GM18873 (cell line): ENCODE measurements at regions not wholly inside any gene's neighbourhood (a gene's known extent, or its start where the extent isn't known, plus 50 kb on each side); places are given as distances from the start of the nearest gene placed in this dataset.
"Not testable (repeated sequence)": the region's sequence is repeated elsewhere in the genome, so short reads cannot be mapped to it uniquely, and the experiment has no call there.

Experiments used
- ATAC-seq: cut with Tn5 transposase; IDR thresholded peaks from one replicate; pipeline ENCODE4 v1.9.1; 2021; ENCODE audit warnings: mild to moderate bottlenecking, moderate library complexity, moderate number of reproducible peaks; ENCODE audit not compliant: unreplicated experiment, low FRiP score

DNA sequence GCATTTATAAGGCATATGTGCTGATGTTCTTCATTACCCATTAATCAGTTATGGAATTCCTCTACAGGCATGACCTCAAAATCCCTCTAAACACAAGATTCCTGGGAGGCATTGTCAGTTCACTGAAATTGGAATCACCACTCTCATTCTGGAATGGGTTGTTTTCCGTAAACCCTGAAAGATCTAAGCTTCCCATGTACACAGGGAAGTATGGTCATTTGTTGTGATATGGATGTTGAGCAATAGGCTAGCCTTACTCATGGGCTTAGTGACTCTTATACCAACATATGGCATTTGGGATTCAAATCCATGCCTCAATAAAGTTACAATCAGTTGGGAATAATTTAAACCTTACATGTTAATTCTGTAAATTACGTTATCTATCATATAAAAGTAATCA, 258.0 kb downstream of the XPNPEP1 start:
- no peak for ATAC-seq

- ATAC-seq: no peak
Observed at GRCh38 chr10:109664554-109664953, 258.8 kb downstream of the XPNPEP1 start.

DNA sequence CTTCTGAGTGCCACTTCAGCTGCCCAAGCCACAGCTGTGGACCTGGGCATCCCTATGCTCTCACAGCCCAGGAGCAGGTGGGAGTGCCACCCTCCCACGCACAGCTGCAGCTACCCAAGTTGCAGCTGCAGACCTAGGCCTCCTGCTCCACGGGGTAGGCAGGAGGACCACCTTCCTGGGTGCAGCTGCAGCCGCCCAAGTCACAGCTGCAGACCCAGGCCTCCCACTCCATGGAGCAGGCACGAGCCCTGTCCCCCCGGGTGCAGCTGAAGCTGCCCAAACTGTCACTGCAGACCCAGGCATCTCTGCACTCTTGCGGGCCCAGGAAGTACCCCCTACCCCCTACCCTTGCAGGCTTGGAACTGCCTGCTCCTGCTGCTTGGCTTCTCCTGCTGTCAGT, 260.2 kb downstream of the XPNPEP1 start:
- no peak for ATAC-seq

DNA sequence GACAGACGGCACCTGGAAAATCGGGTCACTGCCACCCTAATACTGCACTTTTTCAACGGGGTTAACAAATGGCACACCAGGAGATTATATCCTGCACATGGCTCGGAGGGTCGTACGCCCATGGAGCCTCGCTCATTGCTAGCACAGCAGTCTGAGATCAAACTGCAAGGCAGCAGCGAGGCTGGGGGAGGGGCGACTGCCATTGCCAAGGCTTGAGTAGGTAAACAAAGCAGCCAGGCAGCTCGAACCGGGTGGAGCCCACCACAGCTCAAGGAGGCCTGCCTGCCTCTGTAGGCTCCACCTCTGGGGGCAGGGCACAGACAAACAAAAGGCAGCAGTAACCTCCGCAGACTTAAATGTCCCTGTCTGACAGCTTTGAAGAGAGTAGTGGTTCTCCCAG, 270.7 kb downstream of the XPNPEP1 start:
- ATAC-seq: not testable (repeated sequence)

- ATAC-seq: no peak
Observed at GRCh38 chr10:109650228-109650627, 273.1 kb downstream of the XPNPEP1 start.

DNA sequence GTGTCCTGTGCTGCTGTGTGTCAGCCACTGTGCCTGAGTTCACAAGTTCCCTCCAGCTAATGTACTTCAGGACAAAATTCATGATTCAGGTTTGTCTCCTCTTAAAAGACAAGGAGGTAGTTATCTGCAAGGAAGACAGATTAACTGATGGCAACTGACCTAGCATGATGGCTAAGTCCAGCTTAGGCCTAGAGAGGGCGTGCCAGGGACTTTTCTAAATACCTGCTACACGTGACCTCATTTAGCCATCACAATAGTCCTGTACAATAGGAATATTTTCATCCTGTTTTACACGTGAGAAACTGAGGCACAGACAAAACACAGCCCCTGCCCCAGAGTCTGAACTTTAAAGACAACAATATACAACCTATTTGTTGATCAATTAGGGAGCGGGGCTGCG, 275.7 kb downstream of the XPNPEP1 start:
- ATAC-seq: no peak

DNA sequence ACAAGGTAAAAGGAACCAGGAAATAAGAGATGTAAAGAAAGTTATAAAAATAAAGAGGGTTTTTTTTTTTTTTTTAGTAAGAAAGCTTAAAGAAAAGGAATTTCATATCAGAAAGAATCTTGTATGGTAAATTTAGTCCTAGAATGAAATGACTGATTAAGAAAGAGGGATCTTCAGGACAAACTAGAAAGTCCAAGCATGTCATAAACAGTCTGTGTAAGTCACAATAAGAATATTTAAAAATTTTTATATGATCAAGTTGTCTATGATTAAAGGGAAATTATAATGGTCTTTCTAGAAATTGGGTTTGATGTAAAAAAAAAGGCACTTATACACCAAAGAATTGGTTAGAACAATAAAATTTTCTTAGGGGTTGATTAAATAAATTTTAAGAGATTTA, 289.5 kb downstream of the XPNPEP1 start:
- no peak for ATAC-seq

DNA sequence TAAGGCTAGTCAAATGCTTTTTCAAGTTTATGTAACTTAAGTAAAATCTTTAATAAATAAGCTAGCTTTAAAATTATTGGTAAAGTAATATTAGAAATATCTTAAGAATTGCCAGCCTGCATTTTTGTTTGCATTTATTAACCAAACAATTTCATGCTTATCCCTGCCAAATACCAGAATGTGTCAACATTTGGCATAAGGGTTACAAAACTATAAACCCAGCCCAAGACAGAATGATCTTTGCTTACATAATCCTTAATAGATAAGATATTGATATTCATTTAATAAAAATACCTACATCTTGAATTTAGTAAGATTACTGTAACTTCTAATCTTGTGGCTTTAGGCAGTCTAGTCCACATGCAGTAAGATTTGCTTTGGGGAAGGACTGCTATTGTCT, 290.3 kb downstream of the XPNPEP1 start:
- not testable (repeated sequence) for ATAC-seq

GRCh38 chr10:109624939-109625338, 298.4 kb downstream of the XPNPEP1 start:
- no peak for ATAC-seq

GRCh38 chr10:109622566-109622965, 300.7 kb downstream of the XPNPEP1 start:
- ATAC-seq: no peak

DNA sequence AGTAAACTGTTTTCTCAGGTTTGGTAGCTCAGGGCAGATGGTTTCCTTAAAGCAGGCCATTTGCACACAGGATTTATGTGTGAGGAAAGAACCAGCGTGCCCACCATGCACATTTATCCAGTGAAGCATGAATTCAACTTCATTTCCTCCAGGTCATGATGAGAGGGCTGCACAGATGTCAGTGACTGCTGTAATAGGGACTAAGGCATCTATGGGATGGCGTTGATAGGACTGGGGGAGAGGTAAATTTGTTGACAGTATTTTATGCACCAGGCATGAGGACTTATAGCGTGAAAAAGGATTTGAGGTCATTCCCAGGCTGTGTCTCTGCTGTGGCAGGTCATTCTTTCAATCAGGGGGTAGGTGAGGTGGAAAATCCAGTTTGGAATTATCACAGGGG, 302.9 kb downstream of the XPNPEP1 start:
- ATAC-seq: no peak

DNA sequence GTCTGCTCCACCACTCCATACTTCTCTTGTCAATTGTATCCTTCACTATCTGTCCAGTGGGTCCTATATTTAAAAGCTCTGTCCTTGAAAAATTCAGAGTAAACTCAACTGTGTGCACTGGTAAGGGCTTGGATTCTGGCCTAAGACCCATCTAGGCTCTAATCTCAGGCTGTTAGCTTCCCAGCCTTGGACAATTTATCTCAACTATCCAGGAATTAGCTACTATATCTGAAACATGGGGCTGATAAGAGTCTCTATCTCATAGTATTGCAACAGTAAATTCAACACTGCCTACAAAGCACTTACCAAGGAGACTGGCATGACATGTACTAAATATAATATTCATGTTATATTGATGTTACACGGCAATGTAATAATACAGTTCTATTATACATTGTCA, 303.4 kb downstream of the XPNPEP1 start:
- ATAC-seq: no peak

GRCh38 chr10:109618748-109619147, 304.6 kb downstream of the XPNPEP1 start:
- no peak for ATAC-seq

GRCh38 chr10:109618301-109618700, 305.0 kb downstream of the XPNPEP1 start:
- ATAC-seq: no peak

- ATAC-seq: no peak
Observed at GRCh38 chr10:109616359-109616980, 306.8 kb downstream of the XPNPEP1 start.

GRCh38 chr10:109595356-109595755, 328.0 kb downstream of the XPNPEP1 start:
- not testable (repeated sequence) for ATAC-seq

DNA sequence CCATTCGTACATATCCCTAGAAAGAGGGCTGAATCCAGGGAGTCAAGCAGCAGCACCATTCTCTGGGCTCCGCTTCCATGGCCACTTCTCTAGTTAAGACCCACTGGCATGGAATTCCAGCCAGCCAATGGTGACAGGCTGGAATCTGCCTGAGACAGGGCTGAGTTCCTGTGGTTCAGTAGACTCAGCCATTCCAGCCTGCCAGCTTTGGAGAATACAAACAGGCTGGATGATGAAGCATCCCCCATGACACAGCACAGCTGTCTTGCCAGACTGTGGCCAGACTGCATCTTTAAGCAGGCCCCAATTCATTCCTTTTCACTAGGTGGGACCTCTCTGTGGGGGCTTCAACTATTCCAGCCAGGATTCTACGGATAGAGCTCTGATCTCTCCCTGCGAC, 329.6 kb downstream of the XPNPEP1 start:
- no peak for ATAC-seq

DNA sequence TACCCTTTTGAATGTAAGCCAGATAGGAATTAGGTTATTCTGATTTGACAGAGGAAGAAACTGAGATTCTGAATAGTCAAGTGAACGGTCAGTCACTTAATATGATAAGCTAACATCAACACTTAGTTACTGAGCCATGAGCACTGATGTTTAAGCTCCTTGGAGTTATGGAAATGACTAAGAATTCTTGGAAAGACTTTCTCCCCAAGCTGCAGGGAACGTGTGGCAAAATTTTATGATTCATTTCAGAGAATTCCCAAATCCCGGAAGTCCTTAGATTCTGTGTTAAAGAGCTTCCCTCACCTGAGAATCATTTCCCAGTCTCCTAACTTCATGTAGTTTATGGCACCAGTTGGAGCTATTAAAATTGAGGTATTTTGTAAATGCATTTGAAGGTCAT, 330.9 kb downstream of the XPNPEP1 start:
- no peak for ATAC-seq

DNA sequence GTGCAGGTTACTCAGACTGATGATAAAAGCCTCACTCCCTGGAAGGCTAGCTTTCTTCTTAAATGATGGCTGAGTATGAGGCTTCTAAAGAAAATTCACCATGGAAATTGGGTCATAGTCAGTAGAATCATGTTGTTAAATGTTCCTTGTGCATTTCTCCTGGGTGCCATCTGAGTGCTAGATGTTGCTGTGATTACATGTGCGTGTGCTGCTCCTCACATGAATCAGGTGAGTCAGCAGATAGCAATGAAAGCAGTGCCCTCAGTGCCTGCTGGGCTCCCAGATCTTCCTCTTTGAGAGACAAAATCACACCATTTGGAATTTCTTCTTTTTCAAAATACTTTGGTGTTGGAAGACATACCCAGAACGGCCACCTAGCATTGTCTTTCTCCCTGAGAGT, 331.7 kb downstream of the XPNPEP1 start:
- no peak for ATAC-seq

- ATAC-seq: no peak
Observed at GRCh38 chr10:109588259-109588658, 335.1 kb downstream of the XPNPEP1 start.

DNA sequence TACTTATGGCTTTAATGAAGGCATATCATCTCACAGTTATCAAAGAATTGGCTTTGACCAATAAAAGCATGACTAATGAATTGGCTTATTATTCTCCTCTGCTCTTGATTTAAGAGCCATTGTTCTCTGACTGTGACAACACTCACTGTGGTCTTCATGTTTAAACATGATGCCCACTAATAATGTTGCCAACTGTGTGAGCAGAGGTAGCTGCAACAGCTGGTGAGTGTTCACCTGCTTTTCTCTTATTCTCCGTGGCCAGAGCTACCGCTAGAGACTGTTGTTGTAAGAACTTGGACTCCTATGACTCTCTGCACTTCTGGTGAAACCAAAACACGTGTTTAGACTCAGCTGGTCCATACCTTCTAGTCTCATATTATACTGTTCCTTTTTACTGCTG, 335.9 kb downstream of the XPNPEP1 start:
- no peak for ATAC-seq

DNA sequence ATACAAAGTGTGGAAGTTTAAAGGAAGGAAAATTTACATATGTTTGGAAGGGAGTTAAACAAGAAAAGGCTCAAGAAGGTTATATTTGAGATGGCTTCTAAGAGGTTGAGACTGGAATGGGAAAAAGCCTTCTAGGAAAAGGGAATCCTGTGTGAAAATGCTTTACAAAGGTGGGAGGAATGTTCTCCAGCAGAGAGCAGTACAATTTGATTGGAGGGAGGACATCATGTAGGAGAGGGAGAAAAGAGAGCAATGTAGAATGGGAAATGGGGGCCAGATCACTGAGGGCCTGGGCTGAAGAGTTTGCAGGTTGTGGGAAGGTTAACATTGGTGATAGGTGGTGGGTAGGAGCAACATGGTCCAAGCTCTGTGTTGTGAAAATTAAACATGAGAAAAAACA, 366.9 kb downstream of the XPNPEP1 start:
- no peak for ATAC-seq

- ATAC-seq: not testable (repeated sequence)
Observed at GRCh38 chr10:109542050-109542603, 381.2 kb downstream of the XPNPEP1 start.
